ENCODE measurements at regions not wholly inside any gene's neighbourhood (a gene's known extent, or its start where the extent isn't known, plus 50 kb on each side); places are given as distances from the start of the nearest gene placed in this dataset.
"Not testable (repeated sequence)": the region's sequence is repeated elsewhere in the genome, so short reads cannot be mapped to it uniquely, and the experiment has no call there.

GRCh38 chr1:95297906-95298305, 63.9 kb downstream of the RWDD3 start:
- not testable (repeated sequence) for H3K27ac ChIP-seq, H3K4me3 ChIP-seq

GRCh38 chr1:95301091-95301490, 67.1 kb downstream of the RWDD3 start:
- H3K4me3 ChIP-seq: no peak overlapping the region
- no peak overlapping the region for H3K27ac ChIP-seq

GRCh38 chr1:95301614-95302013, 67.6 kb downstream of the RWDD3 start:
- Histone ChIP-seq H3K27ac (no peak overlapping the region), H3K4me3 (no peak overlapping the region)

GRCh38 chr1:95304803-95305202, 70.8 kb downstream of the RWDD3 start:
- H3K27ac ChIP-seq: no peak overlapping the region
- no peak overlapping the region for H3K4me3 ChIP-seq

- Histone ChIP-seq H3K4me3 (no peak overlapping the region), H3K27ac (no peak overlapping the region)
These were observed 74.4 kb downstream of the RWDD3 start for GRCh38 chr1:95308276-95309030.

- H3K4me3 ChIP-seq: no peak overlapping the region
- H3K27ac ChIP-seq: no peak overlapping the region
These were observed 75.0 kb downstream of the RWDD3 start for GRCh38 chr1:95309031-95309471.

- H3K4me3 ChIP-seq: no peak overlapping the region
- H3K27ac ChIP-seq: no peak overlapping the region
These were observed 77.0 kb downstream of the RWDD3 start for GRCh38 chr1:95311014-95311413.

GRCh38 chr1:95311762-95312161, 77.8 kb downstream of the RWDD3 start:
- no peak overlapping the region for H3K27ac ChIP-seq
- H3K4me3 ChIP-seq: no peak overlapping the region

- H3K4me3 ChIP-seq: no peak overlapping the region
- H3K27ac ChIP-seq: no peak overlapping the region
These were observed 78.2 kb downstream of the RWDD3 start for GRCh38 chr1:95312181-95312580.

GRCh38 chr1:95313527-95313926, 79.5 kb downstream of the RWDD3 start:
- no peak overlapping the region for H3K27ac ChIP-seq
- no peak overlapping the region for H3K4me3 ChIP-seq

- Histone ChIP-seq H3K27ac (no peak overlapping the region), H3K4me3 (no peak overlapping the region)
These were observed 87.5 kb downstream of the RWDD3 start for GRCh38 chr1:95321531-95321930.

- H3K27ac ChIP-seq: no peak overlapping the region
- H3K4me3 ChIP-seq: no peak overlapping the region
These were observed 89.1 kb downstream of the RWDD3 start for GRCh38 chr1:95323123-95323522.

- Histone ChIP-seq H3K4me3 (no peak overlapping the region), H3K27ac (no peak overlapping the region)
These were observed 91.3 kb downstream of the RWDD3 start for GRCh38 chr1:95325349-95325748.

- Histone ChIP-seq H3K4me3 (no peak overlapping the region), H3K27ac (no peak overlapping the region)
These were observed 92.0 kb downstream of the RWDD3 start for GRCh38 chr1:95326023-95326422.

- Histone ChIP-seq H3K27ac (no peak overlapping the region), H3K4me3 (no peak overlapping the region)
These were observed 98.7 kb downstream of the RWDD3 start for GRCh38 chr1:95332754-95333153.

- Histone ChIP-seq H3K27ac (no peak overlapping the region), H3K4me3 (no peak overlapping the region)
These were observed 105.4 kb downstream of the RWDD3 start for GRCh38 chr1:95339377-95339776.

- Histone ChIP-seq H3K27ac (no peak overlapping the region), H3K4me3 (no peak overlapping the region)
These were observed 106.1 kb downstream of the RWDD3 start for GRCh38 chr1:95340061-95340460.

GRCh38 chr1:95352767-95353166, 118.8 kb downstream of the RWDD3 start:
- Histone ChIP-seq H3K4me3 (no peak overlapping the region), H3K27ac (no peak overlapping the region)

- no peak overlapping the region for H3K27ac ChIP-seq
- H3K4me3 ChIP-seq: no peak overlapping the region
These were observed 119.2 kb downstream of the RWDD3 start for GRCh38 chr1:95353194-95353593.

- no peak overlapping the region for H3K27ac ChIP-seq
These were observed 130.5 kb downstream of the RWDD3 start for GRCh38 chr1:95364546-95364945.

GRCh38 chr1:95366498-95366897, 132.5 kb downstream of the RWDD3 start:
- no peak overlapping the region for H3K27ac ChIP-seq
- no peak overlapping the region for H3K4me3 ChIP-seq

More at GRCh38 chr1:95364546-95364945, 130.5 kb downstream of the RWDD3 start:
- no peak overlapping the region for H3K4me3 ChIP-seq

GRCh38 chr1:95368178-95368577, 134.2 kb downstream of the RWDD3 start:
- Histone ChIP-seq H3K27ac (no peak overlapping the region), H3K4me3 (no peak overlapping the region)

Measured in skin epidermis (tissue), 12 donors.